ENCODE measurements at regions not wholly inside any gene's neighbourhood (a gene's known extent, or its start where the extent isn't known, plus 50 kb on each side); places are given as distances from the start of the nearest gene placed in this dataset.
"Not testable (repeated sequence)": the region's sequence is repeated elsewhere in the genome, so short reads cannot be mapped to it uniquely, and the experiment has no call there.

- Histone ChIP-seq H3K4me1 (no peaks in the 10 kb centered on the region), H3K36me3 (no peaks in the 10 kb centered on the region), H3K9me3 (no peaks in the 10 kb centered on the region), H3K4me3 (no peak overlapping the region), H3K27me3 (replicated peaks in 1 of 7) (no peaks in the 10 kb centered on the region), H3K27ac (no peak overlapping the region)
- no peak for TF ChIP-seq POLR2AphosphoS5 (IDR thresholded peaks at IDR 0.05)
- no peak for TF ChIP-seq POLR2A (IDR thresholded peaks at IDR 0.05)
- 86 to 89% (median 88%) methylated on average over 8 of the region's 8 CpGs for WGBS, 5 donors
- intact Hi-C loops (cut with DNase I; ENCODE audit: low total_unique reads) = no loop called here
- no peak for DNase-seq
Observed at GRCh38 chr14:66022526-66022925, 463.6 kb upstream of the CCDC196 start.

GRCh38 chr14:66025779-66026178, 460.4 kb upstream of the CCDC196 start:
- Histone ChIP-seq H3K36me3 (no peaks in the 10 kb centered on the region), H3K4me3 (no peak overlapping the region), H3K9me3 (peaks cover 0 to 9% (median 0%) of the 10 kb centered on the region in 8 donors), H3K27ac (no peak overlapping the region), H3K4me1 (no peaks in the 10 kb centered on the region), H3K27me3 (replicated peaks in 1 of 7) (no peaks in the 10 kb centered on the region)
- TF ChIP-seq POLR2AphosphoS5 (IDR thresholded peaks at IDR 0.05) (no peak), CTCF (IDR thresholded peaks at IDR 0.05 in 8 of 11, conservative IDR thresholded peaks at IDR 0.05 in 3 of 11) (no peak), POLR2A (IDR thresholded peaks at IDR 0.05) (no peak)
- intact Hi-C loops (cut with DNase I; ENCODE audit: low total_unique reads) = no loop called here
- 74 to 87% (median 83%) methylated on average over 5 of the region's 5 CpGs for WGBS, 5 donors
- DNase-seq = no peak

GRCh38 chr14:66031981-66032380, 454.2 kb upstream of the CCDC196 start:
- H3K36me3 ChIP-seq; DNase-seq; H3K4me3 ChIP-seq; H3K4me1 ChIP-seq; intact Hi-C loops (cut with DNase I; ENCODE audit: low total_unique reads); H3K27ac ChIP-seq; H3K27me3 ChIP-seq (replicated peaks in 1 of 7): not testable (repeated sequence)
- 85 to 99% (median 92%) methylated on average over 11 to 12 of the region's 12 CpGs for WGBS, 5 donors
- peaks cover 0 to 36% (median 10%) of the 10 kb centered on the region in 8 donors for H3K9me3 ChIP-seq

DNA sequence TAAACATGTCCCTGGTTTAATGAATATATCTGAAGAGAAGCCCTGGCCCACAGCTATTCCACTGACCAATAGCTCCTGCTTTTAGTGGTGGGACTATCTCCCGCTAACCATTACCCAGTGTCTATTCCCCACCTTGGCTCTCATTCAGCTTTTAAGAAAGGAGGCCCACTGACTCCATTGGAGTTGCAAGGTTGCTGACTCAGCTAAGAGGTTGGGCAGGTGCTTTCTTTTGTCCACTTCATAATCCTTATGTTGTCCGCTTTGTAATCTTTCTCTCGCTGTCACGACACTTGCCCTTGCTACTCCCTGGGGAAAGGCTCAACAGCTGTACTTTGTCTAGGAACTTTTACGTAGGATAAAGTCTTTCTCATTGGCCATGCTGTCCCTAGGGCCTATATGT, 453.4 kb upstream of the CCDC196 start:
- peaks cover 0 to 36% (median 10%) of the 10 kb centered on the region in 8 donors for H3K9me3 ChIP-seq
- H3K27ac ChIP-seq = no peak overlapping the region
- 90 to 98% (median 96%) methylated on average over 5 of the region's 5 CpGs for WGBS, 5 donors
- H3K27me3 ChIP-seq (replicated peaks in 1 of 7) = no peaks in the 10 kb centered on the region
- TF ChIP-seq POLR2A (IDR thresholded peaks at IDR 0.05) (no peak), POLR2AphosphoS5 (IDR thresholded peaks at IDR 0.05) (no peak), CTCF (IDR thresholded peaks at IDR 0.05 in 8 of 11, conservative IDR thresholded peaks at IDR 0.05 in 3 of 11) (no peak)
- no peak for DNase-seq
- intact Hi-C loops (cut with DNase I; ENCODE audit: low total_unique reads) = no loop called here
- H3K4me3 ChIP-seq = no peak overlapping the region
- H3K4me1 ChIP-seq = peaks cover 0 to 4% (median 0%) of the 10 kb centered on the region in 6 donors
- no peaks in the 10 kb centered on the region for H3K36me3 ChIP-seq

- Histone ChIP-seq H3K27ac (no peak overlapping the region), H3K4me1 (peaks cover 0 to 11% (median 0%) of the 10 kb centered on the region in 6 donors), H3K4me3 (no peak overlapping the region), H3K9me3 (peaks cover 0 to 20% (median 7%) of the 10 kb centered on the region in 8 donors), H3K27me3 (replicated peaks in 1 of 7) (no peaks in the 10 kb centered on the region), H3K36me3 (no peaks in the 10 kb centered on the region)
- TF ChIP-seq POLR2AphosphoS5 (IDR thresholded peaks at IDR 0.05) (no peak), POLR2A (IDR thresholded peaks at IDR 0.05) (no peak), CTCF (IDR thresholded peaks at IDR 0.05 in 8 of 11, conservative IDR thresholded peaks at IDR 0.05 in 3 of 11) (no peak)
- intact Hi-C loops (cut with DNase I; ENCODE audit: low total_unique reads) = no loop called here
- no peak for DNase-seq
- 76 to 88% (median 81%) methylated on average over 2 of the region's 2 CpGs for WGBS, 5 donors
Observed at GRCh38 chr14:66036547-66036946, 449.6 kb upstream of the CCDC196 start.
